Endothelial cell of umbilical vein (primary cell): ENCODE measurements at regions not wholly inside any gene's neighbourhood (a gene's known extent, or its start where the extent isn't known, plus 50 kb on each side); places are given as distances from the start of the nearest gene placed in this dataset.

Experiments
- CTCF ChIP-seq, 2 donors: IDR thresholded peaks; 1 replicate in 1 of 2; 2 replicates in 1 of 2; pipeline ENCODE4 v1.5.1; 2011; ENCODE audit warnings: low read length in 2 of 2, mild to moderate bottlenecking in 2 of 2, moderate library complexity in 2 of 2, control low read depth in 1 of 2, inconsistent platforms in 1 of 2, low read depth in 1 of 2; ENCODE audit not compliant: insufficient read depth in 1 of 2; ENCODE audit errors: extremely low read depth in 1 of 2
- EZH2 ChIP-seq: IDR thresholded peaks from 2 replicates; pipeline ENCODE4 v1.6.1; 2012; ENCODE audit warnings: borderline replicate concordance, low read depth, mild to moderate bottlenecking, moderate library complexity, low read length, inconsistent platforms; ENCODE audit not compliant: severe bottlenecking
- FOS ChIP-seq: IDR thresholded peaks from 2 replicates; pipeline ENCODE4 v1.6.1; 2011; ENCODE audit warnings: mild to moderate bottlenecking, low read length, moderate library complexity, borderline replicate concordance; ENCODE audit not compliant: insufficient read depth
- GATA2 ChIP-seq: IDR thresholded peaks from 2 replicates; pipeline ENCODE4 v1.7.0; 2011; ENCODE audit warnings: low read depth, mild to moderate bottlenecking, moderate library complexity, mixed read lengths, low read length; ENCODE audit not compliant: insufficient read length, insufficient read depth
- JUN ChIP-seq: IDR thresholded peaks from 2 replicates; pipeline ENCODE4 v1.6.1; 2011; ENCODE audit warnings: borderline replicate concordance, low read depth; ENCODE audit not compliant: insufficient read length, insufficient read depth
- MAX ChIP-seq: IDR thresholded peaks from 2 replicates; pipeline ENCODE4 v1.6.1; 2011; ENCODE audit not compliant: insufficient read depth, insufficient read length
- MYC ChIP-seq: IDR thresholded peaks from one replicate; pipeline ENCODE4 v1.6.1; 2011; ENCODE audit warnings: mild to moderate bottlenecking, low read depth, low read length
- POLR2A ChIP-seq: IDR thresholded peaks from 2 replicates; pipeline ENCODE4 v1.6.1; 2012; ENCODE audit warnings: low read depth, mild to moderate bottlenecking, control low read depth, low read length
- POLR2AphosphoS5 ChIP-seq: IDR thresholded peaks from 2 replicates; pipeline ENCODE4 v1.6.1; 2012; ENCODE audit warnings: low read depth, mild to moderate bottlenecking, control low read depth, low read length, moderate library complexity; ENCODE audit not compliant: insufficient read depth

GRCh38 chr20:52530571-52530970 is 339.0 kb upstream of the ZFP64 start:
- TF ChIP-seq EZH2 (no peak), MYC (no peak), CTCF (IDR thresholded peaks at IDR 0.05; ENCODE audit: extremely low read depth in 1 of 2, insufficient read depth in 1 of 2, low read depth in 1 of 2, low read length in 2 of 2) (no peak), POLR2AphosphoS5 (no peak), FOS (no peak), MAX (no peak), POLR2A (no peak), JUN (no peak), GATA2 (no peak)
